H9 (cell line): ENCODE measurements at regions not wholly inside any gene's neighbourhood (a gene's known extent, or its start where the extent isn't known, plus 50 kb on each side); places are given as distances from the start of the nearest gene placed in this dataset.

Experiments
- DNase-seq: peaks from one replicate; pipeline ENCODE4 v3.0.0-alpha.2; 2017
- H2AFZ ChIP-seq: one replicate; pipeline ENCODE4 v1.6.1; 2013; ENCODE audit warnings: mild to moderate bottlenecking, low read length, control low read depth, moderate library complexity
- H2AK5ac ChIP-seq: 2 replicates; pipeline ENCODE4 v1.6.1; 2013; ENCODE audit warnings: low read length, control low read depth, mixed read lengths; ENCODE audit not compliant: insufficient read length
- H2BK120ac ChIP-seq: one replicate; pipeline ENCODE4 v1.6.1; 2013; ENCODE audit warnings: low read depth, mild to moderate bottlenecking, low read length, control low read depth, inconsistent platforms; ENCODE audit not compliant: poor library complexity, severe bottlenecking
- H2BK12ac ChIP-seq: 2 replicates; pipeline ENCODE4 v1.6.1; 2013; ENCODE audit warnings: low read length, control low read depth, mixed read lengths, low read depth; ENCODE audit not compliant: insufficient read length
- H2BK15ac ChIP-seq: 2 replicates; pipeline ENCODE4 v1.6.1; 2013; ENCODE audit warnings: low read depth, low read length, control low read depth
- H2BK20ac ChIP-seq: one replicate; pipeline ENCODE4 v1.6.1; 2013; ENCODE audit warnings: low read depth, mild to moderate bottlenecking, low read length, control low read depth, inconsistent platforms; ENCODE audit not compliant: poor library complexity, severe bottlenecking
- H2BK5ac ChIP-seq: 2 replicates; pipeline ENCODE4 v1.6.1; 2013; ENCODE audit warnings: low read length, control low read depth, mixed read lengths; ENCODE audit not compliant: insufficient read length
- H3K14ac ChIP-seq: 2 replicates; pipeline ENCODE4 v1.6.1; 2013; ENCODE audit warnings: low read length, control low read depth; ENCODE audit not compliant: insufficient read depth
- H3K18ac ChIP-seq: 2 replicates; pipeline ENCODE4 v1.6.1; 2013; ENCODE audit warnings: low read depth, mild to moderate bottlenecking, mixed read lengths, low read length, control low read depth; ENCODE audit not compliant: insufficient read length
- H3K23ac ChIP-seq: 2 replicates; pipeline ENCODE4 v1.6.1; 2013; ENCODE audit warnings: low read length, control low read depth, mixed read lengths, low read depth; ENCODE audit not compliant: insufficient read length
- H3K23me2 ChIP-seq: 2 replicates; pipeline ENCODE4 v1.6.1; 2013; ENCODE audit warnings: low read depth, mild to moderate bottlenecking, mixed read lengths, low read length, control low read depth; ENCODE audit not compliant: insufficient read length, poor library complexity, severe bottlenecking
- H3K27ac ChIP-seq: 2 replicates; pipeline ENCODE4 v1.5.1; 2013; ENCODE audit warnings: low read length, control low read depth, mixed read lengths, low read depth; ENCODE audit not compliant: insufficient read length
- H3K27me3 ChIP-seq: 2 replicates; pipeline ENCODE4 v1.6.1; 2013; ENCODE audit warnings: low read length, control low read depth, inconsistent platforms; ENCODE audit not compliant: insufficient read depth
- H3K4ac ChIP-seq: 2 replicates; pipeline ENCODE4 v1.6.1; 2013; ENCODE audit warnings: low read depth, mild to moderate bottlenecking, control low read depth, inconsistent platforms, low read length, moderate library complexity
- H3K4me1 ChIP-seq: 2 replicates; pipeline ENCODE4 v1.6.1; 2013; ENCODE audit warnings: low read length, control low read depth, inconsistent platforms; ENCODE audit not compliant: insufficient read depth
- H3K4me2 ChIP-seq: 2 replicates; pipeline ENCODE4 v1.6.1; 2013; ENCODE audit warnings: low read length, control low read depth, mixed read lengths; ENCODE audit not compliant: insufficient read length, insufficient read depth
- H3K56ac ChIP-seq: 2 replicates; pipeline ENCODE4 v1.6.1; 2013; ENCODE audit warnings: low read depth, mild to moderate bottlenecking, mixed read lengths, low read length, control low read depth; ENCODE audit not compliant: insufficient read length
- H3K79me1 ChIP-seq: 2 replicates; pipeline ENCODE4 v1.6.1; 2013; ENCODE audit warnings: low read depth, mild to moderate bottlenecking, moderate library complexity, low read length, control low read depth, inconsistent platforms; ENCODE audit not compliant: insufficient read depth, poor library complexity, severe bottlenecking
- H3K79me2 ChIP-seq: 2 replicates; pipeline ENCODE4 v1.6.1; 2013; ENCODE audit warnings: low read length, control low read depth, inconsistent platforms; ENCODE audit not compliant: insufficient read depth
- H3K9ac ChIP-seq: 2 replicates; pipeline ENCODE4 v1.6.1; 2013; ENCODE audit warnings: low read length, control low read depth, mixed read lengths; ENCODE audit not compliant: insufficient read length; ENCODE audit errors: extremely low read depth
- H3K9me3 ChIP-seq: one replicate; pipeline ENCODE4 v1.6.1; 2013; ENCODE audit warnings: low read depth, low read length, inconsistent platforms; ENCODE audit not compliant: control insufficient read depth
- H3T11ph ChIP-seq: one replicate; pipeline ENCODE4 v1.6.1; 2013; ENCODE audit warnings: mild to moderate bottlenecking, low read length, control low read depth, inconsistent platforms
- H4K20me1 ChIP-seq: one replicate; pipeline ENCODE4 v1.6.1; 2013; ENCODE audit not compliant: control insufficient read depth, insufficient read length, insufficient read depth
- H4K5ac ChIP-seq: 2 replicates; pipeline ENCODE4 v1.6.1; 2013; ENCODE audit warnings: low read depth, mild to moderate bottlenecking, mixed read lengths, low read length, control low read depth; ENCODE audit not compliant: insufficient read length
- H4K8ac ChIP-seq: replicated peaks from 2 replicates; pipeline ENCODE4 v1.6.1; 2013; ENCODE audit warnings: low read length, control low read depth, mixed read lengths, low read depth; ENCODE audit not compliant: insufficient read length
- H4K91ac ChIP-seq: 2 replicates; pipeline ENCODE4 v1.6.1; 2013; ENCODE audit warnings: low read depth, mild to moderate bottlenecking, moderate library complexity, mixed read lengths, low read length, control low read depth; ENCODE audit not compliant: insufficient read length
- H3K27ac Mint-ChIP-seq, 3 experiments: 2 replicates in 2 of 3; 3 replicates in 1 of 3; pipeline ENCODE4 v1.8.0; 2020 to 2021; ENCODE audit warnings: mixed read lengths in 3 of 3, mild to moderate bottlenecking in 1 of 3, moderate library complexity in 1 of 3
- H3K27me3 Mint-ChIP-seq: 2 replicates; pipeline ENCODE4 v1.8.0; 2021; ENCODE audit warnings: low read depth, mild to moderate bottlenecking, moderate library complexity, mixed read lengths
- H3K36me3 Mint-ChIP-seq, 3 experiments: 2 replicates in 2 of 3; 3 replicates in 1 of 3; pipeline ENCODE4 v1.8.0; 2020 to 2021; ENCODE audit warnings: low read depth in 3 of 3, mixed read lengths in 3 of 3; ENCODE audit not compliant: insufficient read depth in 1 of 3
- H3K4me1 Mint-ChIP-seq, 2 experiments: 2 replicates each; pipeline ENCODE4 v1.8.0; 2020; ENCODE audit warnings: mixed read lengths in 2 of 2
- H3K4me3 Mint-ChIP-seq, 2 experiments: 2 replicates in 1 of 2; 3 replicates in 1 of 2; pipeline ENCODE4 v1.8.0; 2020 to 2021; ENCODE audit warnings: mild to moderate bottlenecking in 2 of 2, mixed read lengths in 2 of 2, moderate library complexity in 1 of 2
- H3K9me3 Mint-ChIP-seq, 2 experiments: 2 replicates in 1 of 2; 3 replicates in 1 of 2; pipeline ENCODE4 v1.8.0; 2020; ENCODE audit warnings: mild to moderate bottlenecking in 2 of 2, mixed read lengths in 2 of 2, moderate library complexity in 1 of 2
- CTCF ChIP-seq: fragments of 200-600 bp; sonication (generic); conservative IDR thresholded peaks from 3 replicates; pipeline ENCODE4 v1.8.0; 2021; ENCODE audit warnings: antibody characterized with exemption, mild to moderate bottlenecking
- WGBS: extraction: QIAGEN DNeasy Blood & Tissue Kit; methylation state at CpG from one replicate; pipeline ENCODE4 v1.1.7; 2013; ENCODE audit warnings: missing lambda C conversion rate, low lambda C conversion rate, mixed read lengths; ENCODE audit not compliant: insufficient read length; ENCODE audit errors: extremely low coverage; 5-methylcytosine and 5-hydroxymethylcytosine counted together

GRCh38 chr4:45399116-45399515 is 672.8 kb upstream of the GNPDA2 start:
- H3K9me3 ChIP-seq = no peaks in the 10 kb centered on the region
- Mint-ChIP-seq H3K27me3 (no peaks in the 10 kb centered on the region), H3K9me3 (peaks cover 25 to 28% of the 10 kb centered on the region in 2 experiments), H3K4me1 (peaks cover 0 to 2% of the 10 kb centered on the region in 2 experiments; a peak in 1 of 4 replicates), H3K27ac (no peak overlapping the region), H3K4me3 (no peak overlapping the region), H3K36me3 (peaks cover 0 to 28% (median 2%) of the 10 kb centered on the region in 3 experiments; a peak in 6 of 7 replicates)
- H3K9ac ChIP-seq = no peak overlapping the region
- WGBS = no CpG with 5 or more reads among the region's 3 CpGs
- no peak for TF ChIP-seq CTCF
- no peak overlapping the region for H3T11ph ChIP-seq
- no peak overlapping the region for H2BK120ac ChIP-seq
- H3K56ac ChIP-seq = no peak overlapping the region
- H2BK5ac ChIP-seq = no peak overlapping the region
- H3K18ac ChIP-seq = no peak overlapping the region
- no peak overlapping the region for H2BK20ac ChIP-seq
- H4K91ac ChIP-seq = no peak overlapping the region
- no peak overlapping the region for H3K4ac ChIP-seq
- no peak overlapping the region for H2BK15ac ChIP-seq
- H2BK12ac ChIP-seq = no peak overlapping the region
- no peaks in the 10 kb centered on the region for H3K79me2 ChIP-seq
- H4K8ac ChIP-seq = no peak overlapping the region
- H4K5ac ChIP-seq = no peak overlapping the region
- no peak for DNase-seq
- no peaks in the 10 kb centered on the region for H3K4me1 ChIP-seq
- no peak overlapping the region for H3K27ac ChIP-seq
- H3K79me1 ChIP-seq = no peaks in the 10 kb centered on the region
- H3K23ac ChIP-seq = no peak overlapping the region
- no peaks in the 10 kb centered on the region for H3K27me3 ChIP-seq
- H3K4me2 ChIP-seq = no peak overlapping the region
- no peak overlapping the region for H2AK5ac ChIP-seq
- no peaks in the 10 kb centered on the region for H4K20me1 ChIP-seq
- no peak overlapping the region for H3K14ac ChIP-seq
- H2AFZ ChIP-seq = no peak overlapping the region
- no peaks in the 10 kb centered on the region for H3K23me2 ChIP-seq
